Transverse colon (tissue), 4 donors: ENCODE measurements at regions not wholly inside any gene's neighbourhood (a gene's known extent, or its start where the extent isn't known, plus 50 kb on each side); places are given as distances from the start of the nearest gene placed in this dataset.

Experiments used
- DNase-seq: peaks from one replicate; pipeline ENCODE4 v3.0.0-alpha.2; 2019
- H3K27ac ChIP-seq, 4 donors: fragments of 200-600 bp; sonication (generic); 2 replicates each; pipeline ENCODE4 v1.5.1; 2016 to 2018; ENCODE audit warnings: inconsistent platforms in 4 of 4
- H3K27me3 ChIP-seq: fragments of 200-600 bp; sonication (generic); 2 replicates; pipeline ENCODE4 v1.5.1; 2017; ENCODE audit warnings: inconsistent platforms
- H3K36me3 ChIP-seq, 4 donors: fragments of 200-600 bp; sonication (generic); 2 replicates each; pipeline ENCODE4 v1.5.1; 2017 to 2019; ENCODE audit warnings: inconsistent platforms in 4 of 4
- H3K4me1 ChIP-seq, 4 donors: fragments of 200-600 bp; sonication (generic); 2 replicates each; pipeline ENCODE4 v1.5.1; 2017 to 2020; ENCODE audit warnings: inconsistent platforms in 4 of 4
- H3K4me3 ChIP-seq, 4 donors: fragments of 200-600 bp; sonication (generic); 1 replicate in 1 of 4; 2 replicates in 3 of 4; pipeline versions ENCODE4 v1.5.1 to v1.6.1; 2017 to 2019; ENCODE audit warnings: inconsistent platforms in 4 of 4
- H3K9me3 ChIP-seq, 2 donors: fragments of 200-600 bp; sonication (generic); 2 replicates each; pipeline ENCODE4 v1.5.1; 2017 to 2019; ENCODE audit warnings: inconsistent platforms in 2 of 2
- CTCF ChIP-seq, 5 experiments: fragments of 200-600 bp in 3 of 5; fragments of 450-650 bp in 2 of 5; sonication (generic) in 3 of 5; IDR thresholded peaks; 1 replicate in 2 of 5; 2 replicates in 3 of 5; pipeline ENCODE4 v1.5.1; 2016 to 2017; ENCODE audit warnings: antibody characterized with exemption in 5 of 5, inconsistent platforms in 3 of 5, mild to moderate bottlenecking in 2 of 5, moderate library complexity in 1 of 5
- EP300 ChIP-seq: sonication (generic); formaldehyde crosslinking; IDR thresholded peaks from one replicate; pipeline ENCODE4 v1.6.1; 2017; ENCODE audit warnings: antibody characterized with exemption, low read depth
- POLR2A ChIP-seq: fragments of 450-650 bp; IDR thresholded peaks from one replicate; pipeline ENCODE4 v1.6.1; 2016; ENCODE audit warnings: antibody characterized with exemption, mild to moderate bottlenecking, moderate library complexity
- POLR2AphosphoS5 ChIP-seq, 3 donors: sonication (generic); formaldehyde crosslinking; IDR thresholded peaks; one replicate each; pipeline ENCODE4 v1.6.1; 2016; ENCODE audit warnings: antibody characterized with exemption in 3 of 3
- WGBS, 2 donors: methylation state at CpG; one replicate each; pipeline ENCODE4 v1.1.5; 2018; ENCODE audit warnings: low coverage in 1 of 2; 5-methylcytosine and 5-hydroxymethylcytosine counted together
- in situ Hi-C, 4 donors: fragments of 200-750 bp; cut with MboI; loops; one replicate each; pipeline versions ENCODE4 v1.15.0 to v1.15.1; 2017; ENCODE audit warnings: low sequenced_read_pairs in 3 of 4, low pct_ligation_motif_present in 1 of 4, low pct_unique_long_range_greater_than_20kb in 1 of 4
- intact Hi-C: fragments of 100-400 bp; cut with DNase I; formaldehyde crosslinking; loops from one replicate; pipeline ENCODE4 v1.15.1; 2023; ENCODE audit warnings: low total_unique reads

GRCh38 chr1:41983451-41983850 is 64.7 kb upstream of the HIVEP3 start:
- Histone ChIP-seq H3K4me1 (no peaks in the 10 kb centered on the region), H3K4me3 (no peak overlapping the region), H3K36me3 (no peaks in the 10 kb centered on the region), H3K27ac (no peak overlapping the region), H3K9me3 (no peaks in the 10 kb centered on the region), H3K27me3 (no peaks in the 10 kb centered on the region)
- in situ Hi-C loops (no loop called here), intact Hi-C loops (no loop called here)
- no peak for DNase-seq
- WGBS, 2 donors = 92 to 100% methylated on average over 3 of the region's 3 CpGs
- TF ChIP-seq EP300 = no peak
- TF ChIP-seq POLR2AphosphoS5 (IDR thresholded peaks at IDR 0.05) = no peak
- no peak for TF ChIP-seq CTCF (IDR thresholded peaks at IDR 0.05)
- no peak for TF ChIP-seq POLR2A

DNA sequence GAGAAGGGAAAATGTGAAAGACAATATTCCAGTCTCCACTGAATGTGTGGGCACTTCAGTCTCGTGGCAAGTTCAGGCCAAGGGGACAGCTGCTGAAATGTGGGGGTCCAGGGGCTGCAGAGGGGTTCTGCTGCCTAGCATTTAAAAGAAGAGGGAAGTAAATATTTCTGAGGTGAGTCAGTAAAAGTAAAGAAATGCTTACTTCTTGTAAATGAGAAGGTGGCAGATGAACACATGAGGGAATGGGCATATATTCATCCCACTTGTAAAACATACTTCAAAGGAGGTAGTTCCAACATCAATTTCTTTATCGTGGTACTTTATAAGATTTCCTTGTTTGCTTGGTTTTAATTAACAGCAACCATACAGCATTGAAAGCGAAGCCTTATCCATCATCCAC is 63.1 kb upstream of the HIVEP3 start:
- no peak overlapping the region for H3K4me3 ChIP-seq
- no peak for DNase-seq
- WGBS, 2 donors = 74 to 85% methylated on average over 3 of the region's 3 CpGs
- H3K9me3 ChIP-seq = no peaks in the 10 kb centered on the region
- in situ Hi-C loops (no loop called here), intact Hi-C loops (no loop called here)
- H3K27ac ChIP-seq = no peak overlapping the region
- TF ChIP-seq POLR2AphosphoS5 (IDR thresholded peaks at IDR 0.05) = no peak
- TF ChIP-seq EP300 = no peak
- TF ChIP-seq POLR2A = no peak
- no peak for TF ChIP-seq CTCF (IDR thresholded peaks at IDR 0.05)
- no peaks in the 10 kb centered on the region for H3K36me3 ChIP-seq
- no peaks in the 10 kb centered on the region for H3K27me3 ChIP-seq
- H3K4me1 ChIP-seq = no peaks in the 10 kb centered on the region

GRCh38 chr1:41980827-41981653 is 62.3 kb upstream of the HIVEP3 start:
- in situ Hi-C loops = no loop called here
- TF ChIP-seq POLR2AphosphoS5 (IDR thresholded peaks at IDR 0.05) = no peak
- no peak for TF ChIP-seq POLR2A
- TF ChIP-seq EP300 = no peak
- TF ChIP-seq CTCF (IDR thresholded peaks at IDR 0.05) = no peak
- DNase-seq = no peak
- Histone ChIP-seq H3K27ac (no peak overlapping the region), H3K27me3 (no peaks in the 10 kb centered on the region), H3K36me3 (no peaks in the 10 kb centered on the region), H3K4me3 (no peak overlapping the region), H3K4me1 (no peaks in the 10 kb centered on the region), H3K9me3 (no peaks in the 10 kb centered on the region)
- WGBS, 2 donors = 69 to 74% methylated on average over 6 to 12 of the region's 12 CpGs
- intact Hi-C loops = no loop called here

DNA sequence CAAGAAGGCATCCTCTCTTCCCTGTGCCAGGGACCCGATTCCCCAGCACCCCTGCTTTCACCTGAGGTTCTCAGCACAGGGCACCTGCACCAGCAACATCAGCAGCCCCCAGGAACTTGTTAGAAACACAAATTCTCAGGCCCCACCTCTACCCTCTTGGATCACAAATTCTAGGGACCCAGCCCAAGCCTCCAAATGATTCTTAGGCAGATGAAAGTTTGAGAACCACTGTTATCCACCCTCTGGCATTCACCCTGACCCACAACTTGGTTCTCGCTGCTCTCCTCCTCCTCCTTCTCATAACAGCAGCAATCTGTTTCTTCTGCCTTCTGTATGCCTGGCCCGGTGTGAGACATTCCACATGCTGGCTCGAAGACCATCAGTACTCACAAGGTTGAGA is 60.3 kb upstream of the HIVEP3 start:
- intact Hi-C loops (no loop called here), in situ Hi-C loops (no loop called here)
- Histone ChIP-seq H3K36me3 (no peaks in the 10 kb centered on the region), H3K4me1 (no peaks in the 10 kb centered on the region), H3K4me3 (no peak overlapping the region), H3K9me3 (no peaks in the 10 kb centered on the region), H3K27me3 (no peaks in the 10 kb centered on the region), H3K27ac (no peak overlapping the region)
- DNase-seq = no peak
- no peak for TF ChIP-seq CTCF (IDR thresholded peaks at IDR 0.05)
- no peak for TF ChIP-seq POLR2AphosphoS5 (IDR thresholded peaks at IDR 0.05)
- no peak for TF ChIP-seq EP300
- no peak for TF ChIP-seq POLR2A
- WGBS, 2 donors = 83 to 100% methylated on average over 1 to 4 of the region's 4 CpGs
